ENCODE measurements at regions not wholly inside any gene's neighbourhood (a gene's known extent, or its start where the extent isn't known, plus 50 kb on each side); places are given as distances from the start of the nearest gene placed in this dataset.

DNA sequence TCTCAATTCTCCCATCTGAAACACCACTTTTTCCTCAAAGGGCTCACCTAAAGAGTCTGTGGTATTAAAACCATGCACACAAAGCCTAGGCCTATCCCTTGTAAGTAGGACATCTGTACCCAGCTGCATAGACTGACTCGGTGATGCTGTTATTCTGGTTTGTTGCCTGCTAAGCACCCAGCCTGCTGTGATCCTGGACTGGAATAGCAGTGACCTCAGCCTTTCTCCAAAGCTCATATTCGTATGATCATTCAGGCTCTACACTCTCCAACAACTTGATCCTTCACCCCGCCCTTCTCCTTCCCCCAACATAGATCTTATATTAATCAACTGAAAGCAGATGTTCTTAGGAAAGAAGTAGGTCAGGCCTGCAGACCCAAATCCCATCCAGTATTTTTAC is 81.4 kb upstream of the WWC1 start:
- POLR2A ChIA-PET: interaction anchor here (0.6 kb wide), 1 partner anchor 673 kb away, joined by 3 read pairs; no protein-coding TSS in a partner anchor
- Histone ChIP-seq H3K9me2 (ENCODE audit: insufficient read depth, low read length) (no peaks in the 10 kb centered on the region), H3K4me1 (ENCODE audit: insufficient read depth, low read length, poor library complexity, severe bottlenecking) (no peaks in the 10 kb centered on the region), H3K36me3 (ENCODE audit: insufficient read depth, low read length) (no peaks in the 10 kb centered on the region), H4K20me1 (ENCODE audit: insufficient read depth, low read length) (no peaks in the 10 kb centered on the region), H3K9me3 (ENCODE audit: low read length) (no peaks in the 10 kb centered on the region), H2AFZ (ENCODE audit: low read length) (no peak overlapping the region), H3K4me2 (ENCODE audit: low read length) (no peak overlapping the region), H3K27ac (ENCODE audit: low read depth, low read length, poor library complexity, severe bottlenecking) (no peak overlapping the region), H3K4me3 (ENCODE audit: low read depth, low read length, poor library complexity, severe bottlenecking) (no peak overlapping the region), H3K79me2 (ENCODE audit: insufficient read depth, low read depth, low read length) (no peaks in the 10 kb centered on the region)
- DNase-seq (ENCODE audit: low spot score): no peak
- TF ChIP-seq EZH2phosphoT487 (IDR thresholded peaks at IDR 0.05; ENCODE audit: borderline replicate concordance, low read depth, low read length): no peak
- TF ChIP-seq, protein P1, sequence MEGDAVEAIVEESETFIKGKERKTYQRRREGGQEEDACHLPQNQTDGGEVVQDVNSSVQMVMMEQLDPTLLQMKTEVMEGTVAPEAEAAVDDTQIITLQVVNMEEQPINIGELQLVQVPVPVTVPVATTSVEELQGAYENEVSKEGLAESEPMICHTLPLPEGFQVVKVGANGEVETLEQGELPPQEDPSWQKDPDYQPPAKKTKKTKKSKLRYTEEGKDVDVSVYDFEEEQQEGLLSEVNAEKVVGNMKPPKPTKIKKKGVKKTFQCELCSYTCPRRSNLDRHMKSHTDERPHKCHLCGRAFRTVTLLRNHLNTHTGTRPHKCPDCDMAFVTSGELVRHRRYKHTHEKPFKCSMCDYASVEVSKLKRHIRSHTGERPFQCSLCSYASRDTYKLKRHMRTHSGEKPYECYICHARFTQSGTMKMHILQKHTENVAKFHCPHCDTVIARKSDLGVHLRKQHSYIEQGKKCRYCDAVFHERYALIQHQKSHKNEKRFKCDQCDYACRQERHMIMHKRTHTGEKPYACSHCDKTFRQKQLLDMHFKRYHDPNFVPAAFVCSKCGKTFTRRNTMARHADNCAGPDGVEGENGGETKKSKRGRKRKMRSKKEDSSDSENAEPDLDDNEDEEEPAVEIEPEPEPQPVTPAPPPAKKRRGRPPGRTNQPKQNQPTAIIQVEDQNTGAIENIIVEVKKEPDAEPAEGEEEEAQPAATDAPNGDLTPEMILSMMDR (conservative IDR thresholded peaks at IDR 0.05; ENCODE audit: low read length): no peak
- CTCF ChIA-PET (ENCODE audit: unreplicated experiment): no interaction called here
- intact Hi-C loops (cut with micrococcal nuclease; ENCODE audit: unreplicated experiment): no loop called here
- no TSS peak for BruUV-seq (replicated peaks)

DNA sequence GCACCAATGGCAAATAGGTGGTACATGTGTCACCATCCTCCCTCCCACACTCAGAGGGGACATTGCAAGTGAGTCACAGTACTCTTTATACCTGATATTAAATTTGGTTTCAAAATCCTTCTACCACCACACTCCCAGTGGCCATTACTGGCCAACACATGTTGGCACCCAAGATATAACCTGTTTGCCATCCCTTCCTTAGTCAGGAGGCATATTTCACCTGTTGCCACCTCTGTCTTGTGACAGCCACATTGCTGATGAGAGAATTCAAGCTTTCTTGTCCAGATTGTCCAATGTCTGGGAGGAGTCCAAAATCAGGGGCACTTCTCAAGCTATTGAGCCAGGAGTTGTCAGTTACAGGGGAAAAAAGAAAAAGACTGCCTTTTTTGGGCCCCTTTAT is 80.2 kb upstream of the WWC1 start:
- DNase-seq (ENCODE audit: low spot score): no peak
- no peak overlapping the region for H3K4me2 ChIP-seq (ENCODE audit: low read length)
- CTCF ChIA-PET (ENCODE audit: unreplicated experiment): no interaction called here
- no peaks in the 10 kb centered on the region for H3K4me1 ChIP-seq (ENCODE audit: insufficient read depth, low read length, poor library complexity, severe bottlenecking)
- no peaks in the 10 kb centered on the region for H3K36me3 ChIP-seq (ENCODE audit: insufficient read depth, low read length)
- POLR2A ChIA-PET: no interaction called here
- intact Hi-C loops (cut with micrococcal nuclease; ENCODE audit: unreplicated experiment): no loop called here
- BruUV-seq (replicated peaks): no TSS peak
- no peaks in the 10 kb centered on the region for H3K79me2 ChIP-seq (ENCODE audit: insufficient read depth, low read depth, low read length)
- no peaks in the 10 kb centered on the region for H4K20me1 ChIP-seq (ENCODE audit: insufficient read depth, low read length)
- H3K9me2 ChIP-seq (ENCODE audit: insufficient read depth, low read length): no peaks in the 10 kb centered on the region
- no peak overlapping the region for H2AFZ ChIP-seq (ENCODE audit: low read length)
- H3K4me3 ChIP-seq (ENCODE audit: low read depth, low read length, poor library complexity, severe bottlenecking): no peak overlapping the region
- no peaks in the 10 kb centered on the region for H3K9me3 ChIP-seq (ENCODE audit: low read length)
- H3K27ac ChIP-seq (ENCODE audit: low read depth, low read length, poor library complexity, severe bottlenecking): no peak overlapping the region
- TF ChIP-seq EZH2phosphoT487 (IDR thresholded peaks at IDR 0.05; ENCODE audit: borderline replicate concordance, low read depth, low read length): no peak
- TF ChIP-seq, protein P1 (conservative IDR thresholded peaks at IDR 0.05; ENCODE audit: low read length): no peak

DNA sequence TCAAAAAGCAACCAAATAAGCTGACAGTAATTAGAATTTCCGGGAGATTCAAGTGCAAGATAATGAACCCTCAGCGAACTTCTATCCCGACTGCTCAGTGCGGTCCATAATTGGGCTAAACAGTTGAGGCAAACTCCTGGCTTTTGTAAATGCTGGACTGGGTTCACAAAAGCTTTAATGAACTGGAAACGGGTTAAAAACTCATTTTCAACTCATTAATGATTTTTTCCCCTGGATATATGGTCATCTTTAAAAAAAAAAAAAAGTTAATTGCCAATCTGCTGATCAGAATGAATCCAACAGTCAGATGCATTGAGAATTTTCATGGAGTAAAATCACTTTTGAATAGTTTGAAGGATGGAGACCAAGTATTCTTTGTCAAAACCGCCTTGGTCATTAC is 79.5 kb upstream of the WWC1 start:
- Histone ChIP-seq H3K9me3 (ENCODE audit: low read length) (no peaks in the 10 kb centered on the region), H3K4me3 (ENCODE audit: low read depth, low read length, poor library complexity, severe bottlenecking) (no peak overlapping the region), H3K4me1 (ENCODE audit: insufficient read depth, low read length, poor library complexity, severe bottlenecking) (no peaks in the 10 kb centered on the region), H3K27ac (ENCODE audit: low read depth, low read length, poor library complexity, severe bottlenecking) (no peak overlapping the region), H3K4me2 (ENCODE audit: low read length) (no peak overlapping the region), H4K20me1 (ENCODE audit: insufficient read depth, low read length) (no peaks in the 10 kb centered on the region), H3K9me2 (ENCODE audit: insufficient read depth, low read length) (no peaks in the 10 kb centered on the region), H3K79me2 (ENCODE audit: insufficient read depth, low read depth, low read length) (no peaks in the 10 kb centered on the region), H3K36me3 (ENCODE audit: insufficient read depth, low read length) (no peaks in the 10 kb centered on the region), H2AFZ (ENCODE audit: low read length) (no peak overlapping the region)
- ChIA-PET CTCF (ENCODE audit: unreplicated experiment) (no interaction called here), POLR2A (no interaction called here)
- intact Hi-C loops (cut with micrococcal nuclease; ENCODE audit: unreplicated experiment): no loop called here
- no peak for DNase-seq (ENCODE audit: low spot score)
- no peak for TF ChIP-seq EZH2phosphoT487 (IDR thresholded peaks at IDR 0.05; ENCODE audit: borderline replicate concordance, low read depth, low read length)
- TF ChIP-seq, protein P1 (conservative IDR thresholded peaks at IDR 0.05; ENCODE audit: low read length): no peak
- BruUV-seq (replicated peaks): no TSS peak
